KOPT-K1 (cell line): ENCODE measurements at regions not wholly inside any gene's neighbourhood (a gene's known extent, or its start where the extent isn't known, plus 50 kb on each side); places are given as distances from the start of the nearest gene placed in this dataset.
"Not testable (repeated sequence)": the region's sequence is repeated elsewhere in the genome, so short reads cannot be mapped to it uniquely, and the experiment has no call there.

ENCODE experiments used
- H3K27ac ChIP-seq: fragments of 200-600 bp; sonication (generic); 2 replicates; pipeline ENCODE4 v1.5.1; 2016; ENCODE audit warnings: antibody characterized with exemption, mild to moderate bottlenecking, low read depth, low read length; ENCODE audit not compliant: poor library complexity, severe bottlenecking
- H3K36me3 ChIP-seq: fragments of 200-600 bp; sonication (generic); 2 replicates; pipeline ENCODE4 v1.5.1; 2017; ENCODE audit warnings: antibody characterized with exemption, mild to moderate bottlenecking, low read length, moderate library complexity; ENCODE audit not compliant: insufficient read depth
- H3K9me3 ChIP-seq: fragments of 200-600 bp; sonication (generic); 2 replicates; pipeline ENCODE4 v1.5.1; 2017; ENCODE audit warnings: antibody characterized with exemption, low read length, mild to moderate bottlenecking; ENCODE audit not compliant: insufficient read depth, poor library complexity, severe bottlenecking

- Histone ChIP-seq H3K27ac (no peak overlapping the region), H3K9me3 (no peaks in the 10 kb centered on the region), H3K36me3 (no peaks in the 10 kb centered on the region)
Measured at GRCh38 chr13:64755961-64756360, 2474.2 kb downstream of the PCDH9 start.

GRCh38 chr13:64753233-64754000 lies 2476.7 kb downstream of the PCDH9 start:
- no peaks in the 10 kb centered on the region for H3K36me3 ChIP-seq
- H3K27ac ChIP-seq = no peak overlapping the region
- H3K9me3 ChIP-seq = no peaks in the 10 kb centered on the region

- no peak overlapping the region for H3K27ac ChIP-seq
- H3K9me3 ChIP-seq = no peaks in the 10 kb centered on the region
- no peaks in the 10 kb centered on the region for H3K36me3 ChIP-seq
Measured at GRCh38 chr13:64749301-64749700, 2480.8 kb downstream of the PCDH9 start.

- Histone ChIP-seq H3K27ac (no peak overlapping the region), H3K36me3 (no peaks in the 10 kb centered on the region), H3K9me3 (no peaks in the 10 kb centered on the region)
Measured at GRCh38 chr13:64746845-64747244, 2483.3 kb downstream of the PCDH9 start.

GRCh38 chr13:64740493-64740892 lies 2489.6 kb downstream of the PCDH9 start:
- no peaks in the 10 kb centered on the region for H3K9me3 ChIP-seq
- H3K27ac ChIP-seq = no peak overlapping the region
- H3K36me3 ChIP-seq = no peaks in the 10 kb centered on the region

GRCh38 chr13:64725492-64725891 lies 2504.6 kb downstream of the PCDH9 start:
- Histone ChIP-seq H3K27ac (no peak overlapping the region), H3K36me3 (no peaks in the 10 kb centered on the region), H3K9me3 (no peaks in the 10 kb centered on the region)

- Histone ChIP-seq H3K27ac (no peak overlapping the region), H3K9me3 (no peaks in the 10 kb centered on the region)
Measured at GRCh38 chr13:64723724-64724123, 2506.4 kb downstream of the PCDH9 start.

GRCh38 chr13:64718116-64718515 lies 2512.0 kb downstream of the PCDH9 start:
- Histone ChIP-seq H3K36me3 (no peaks in the 10 kb centered on the region), H3K9me3 (no peaks in the 10 kb centered on the region), H3K27ac (no peak overlapping the region)

More at GRCh38 chr13:64723724-64724123, 2506.4 kb downstream of the PCDH9 start:
- H3K36me3 ChIP-seq = no peaks in the 10 kb centered on the region

GRCh38 chr13:64716936-64717335 lies 2513.2 kb downstream of the PCDH9 start:
- no peak overlapping the region for H3K27ac ChIP-seq
- no peaks in the 10 kb centered on the region for H3K9me3 ChIP-seq
- H3K36me3 ChIP-seq = no peaks in the 10 kb centered on the region

GRCh38 chr13:64709079-64709478 lies 2521.1 kb downstream of the PCDH9 start:
- no peaks in the 10 kb centered on the region for H3K9me3 ChIP-seq
- H3K27ac ChIP-seq = no peak overlapping the region
- H3K36me3 ChIP-seq = no peaks in the 10 kb centered on the region

- no peaks in the 10 kb centered on the region for H3K36me3 ChIP-seq
- H3K27ac ChIP-seq = no peak overlapping the region
- H3K9me3 ChIP-seq = no peaks in the 10 kb centered on the region
Measured at GRCh38 chr13:64704121-64704649, 2526.0 kb downstream of the PCDH9 start.

- Histone ChIP-seq H3K27ac (no peak overlapping the region), H3K9me3 (no peaks in the 10 kb centered on the region), H3K36me3 (no peaks in the 10 kb centered on the region)
Measured at GRCh38 chr13:64697226-64697625, 2532.9 kb downstream of the PCDH9 start.

- no peaks in the 10 kb centered on the region for H3K9me3 ChIP-seq
- no peak overlapping the region for H3K27ac ChIP-seq
- H3K36me3 ChIP-seq = no peaks in the 10 kb centered on the region
Measured at GRCh38 chr13:64688893-64689677, 2541.1 kb downstream of the PCDH9 start.

GRCh38 chr13:64686536-64686935 lies 2543.6 kb downstream of the PCDH9 start:
- H3K27ac ChIP-seq, H3K9me3 ChIP-seq, H3K36me3 ChIP-seq: not testable (repeated sequence)

- H3K36me3 ChIP-seq = no peaks in the 10 kb centered on the region
- H3K27ac ChIP-seq = no peak overlapping the region
- H3K9me3 ChIP-seq = no peaks in the 10 kb centered on the region
Measured at GRCh38 chr13:64684685-64685431, 2545.3 kb downstream of the PCDH9 start.
